Neutrophil (primary cell): ENCODE measurements at regions not wholly inside any gene's neighbourhood (a gene's known extent, or its start where the extent isn't known, plus 50 kb on each side); places are given as distances from the start of the nearest gene placed in this dataset.

Source experiments
- H3K27ac ChIP-seq: fragments of 200-600 bp; sonication (generic); 2 replicates; pipeline ENCODE4 v1.5.1; 2016; ENCODE audit warnings: mild to moderate bottlenecking, moderate library complexity
- H3K27me3 ChIP-seq: fragments of 200-600 bp; sonication (generic); 2 replicates; pipeline ENCODE4 v1.6.0; 2016; ENCODE audit warnings: mild to moderate bottlenecking
- H3K36me3 ChIP-seq: fragments of 200-600 bp; sonication (generic); 2 replicates; pipeline ENCODE4 v1.5.1; 2017
- H3K4me1 ChIP-seq, 2 experiments: fragments of 200-600 bp in 1 of 2; sonication (generic) in 1 of 2; 1 replicate in 1 of 2; 2 replicates in 1 of 2; pipeline versions ENCODE4 v1.5.1 to v1.6.1; 2013 to 2016; ENCODE audit warnings: low read depth in 1 of 2, low read length in 1 of 2, mild to moderate bottlenecking in 1 of 2, moderate library complexity in 1 of 2; ENCODE audit not compliant: control insufficient read depth in 1 of 2, insufficient read depth in 1 of 2
- H3K4me3 ChIP-seq, 2 experiments: fragments of 200-600 bp in 1 of 2; sonication (generic) in 1 of 2; 1 replicate in 1 of 2; 2 replicates in 1 of 2; pipeline ENCODE4 v1.5.1; 2013 to 2016; ENCODE audit warnings: low read depth in 1 of 2, low read length in 1 of 2, mild to moderate bottlenecking in 1 of 2, moderate library complexity in 1 of 2
- H3K9me3 ChIP-seq: fragments of 200-600 bp; sonication (generic); 2 replicates; pipeline ENCODE4 v1.5.1; 2016
- CTCF ChIP-seq: fragments of 200-600 bp; sonication (generic); IDR thresholded peaks from 2 replicates; pipeline ENCODE4 v1.5.1; 2016; ENCODE audit warnings: antibody characterized with exemption

DNA sequence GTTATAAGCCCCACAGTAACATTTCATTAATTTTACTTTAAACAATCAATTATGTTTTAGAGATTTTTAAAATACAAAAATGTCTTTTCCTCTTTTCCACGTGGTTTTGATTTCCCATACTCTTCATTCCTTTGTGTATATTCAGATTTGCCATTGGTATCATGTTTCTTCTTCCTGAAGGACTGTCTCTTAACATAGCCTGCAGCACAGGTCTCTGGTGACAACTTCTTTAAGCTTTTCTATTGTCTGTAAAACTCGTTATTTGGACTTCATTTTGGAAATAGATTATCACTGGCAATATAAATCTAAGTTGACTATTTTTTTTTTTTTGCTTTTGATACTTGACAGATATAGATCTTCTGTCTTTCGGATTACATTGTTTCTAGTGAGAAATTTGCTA is 115.2 kb upstream of the KLHL29 start:
- H3K9me3 ChIP-seq, result no peaks in the 10 kb centered on the region
- TF ChIP-seq CTCF, result no peak
- no peaks in the 10 kb centered on the region for H3K27me3 ChIP-seq
- no peak overlapping the region for H3K4me3 ChIP-seq
- no peak overlapping the region for H3K27ac ChIP-seq
- H3K36me3 ChIP-seq, result no peaks in the 10 kb centered on the region
- no peaks in the 10 kb centered on the region for H3K4me1 ChIP-seq

- Histone ChIP-seq H3K36me3 (no peaks in the 10 kb centered on the region), H3K9me3 (no peaks in the 10 kb centered on the region), H3K27me3 (no peaks in the 10 kb centered on the region), H3K4me3 (no peak overlapping the region), H3K27ac (no peak overlapping the region), H3K4me1 (no peaks in the 10 kb centered on the region)
- TF ChIP-seq CTCF, result no peak
These were observed 114.2 kb upstream of the KLHL29 start for GRCh38 chr2:23270810-23271209.

DNA sequence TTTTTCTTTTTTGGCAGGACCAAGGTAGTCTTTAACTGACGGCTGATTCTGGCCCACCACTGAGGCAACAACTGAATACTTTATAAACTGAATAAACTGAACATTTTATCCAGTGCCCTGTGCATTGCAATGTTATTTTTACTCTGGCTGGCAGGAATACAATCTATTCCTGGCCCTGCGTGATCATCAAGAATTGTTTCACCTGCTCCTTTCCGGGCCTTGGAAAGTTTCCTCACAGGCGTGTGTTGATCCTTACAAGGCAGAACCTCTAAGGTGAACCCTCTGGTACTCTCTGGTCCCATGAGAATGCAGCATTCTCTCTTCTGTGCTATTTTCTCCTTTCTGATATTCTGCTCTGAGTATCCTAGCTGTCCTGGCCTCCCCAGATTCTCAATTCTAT is 113.7 kb upstream of the KLHL29 start:
- H3K27ac ChIP-seq, result no peak overlapping the region
- no peaks in the 10 kb centered on the region for H3K36me3 ChIP-seq
- no peaks in the 10 kb centered on the region for H3K4me1 ChIP-seq
- H3K4me3 ChIP-seq, result no peak overlapping the region
- H3K27me3 ChIP-seq, result no peaks in the 10 kb centered on the region
- TF ChIP-seq CTCF, result no peak
- no peaks in the 10 kb centered on the region for H3K9me3 ChIP-seq

- H3K4me1 ChIP-seq, result no peaks in the 10 kb centered on the region
- no peaks in the 10 kb centered on the region for H3K9me3 ChIP-seq
- no peak for TF ChIP-seq CTCF
- no peak overlapping the region for H3K27ac ChIP-seq
- H3K27me3 ChIP-seq, result no peaks in the 10 kb centered on the region
- H3K36me3 ChIP-seq, result no peaks in the 10 kb centered on the region
- no peak overlapping the region for H3K4me3 ChIP-seq
These were observed 111.2 kb upstream of the KLHL29 start for GRCh38 chr2:23273786-23274185.

- Histone ChIP-seq H3K4me1 (no peaks in the 10 kb centered on the region), H3K27me3 (no peaks in the 10 kb centered on the region), H3K36me3 (no peaks in the 10 kb centered on the region), H3K27ac (no peak overlapping the region), H3K9me3 (no peaks in the 10 kb centered on the region), H3K4me3 (no peak overlapping the region)
- TF ChIP-seq CTCF, result no peak
These were observed 104.6 kb upstream of the KLHL29 start for GRCh38 chr2:23280401-23280800.

GRCh38 chr2:23283653-23284052 is 101.3 kb upstream of the KLHL29 start:
- Histone ChIP-seq H3K36me3 (no peaks in the 10 kb centered on the region), H3K9me3 (no peaks in the 10 kb centered on the region), H3K4me1 (no peaks in the 10 kb centered on the region), H3K27me3 (no peaks in the 10 kb centered on the region), H3K4me3 (no peak overlapping the region), H3K27ac (no peak overlapping the region)
- no peak for TF ChIP-seq CTCF
